UCSD-AML1 (cell line): ENCODE measurements at regions not wholly inside any gene's neighbourhood (a gene's known extent, or its start where the extent isn't known, plus 50 kb on each side); places are given as distances from the start of the nearest gene placed in this dataset.

Experiments
- DNase-seq: peaks from one replicate; lab custom pipeline; 2025; ENCODE audit not compliant: unreplicated experiment; lab: John Stamatoyannopoulos, UW

DNA sequence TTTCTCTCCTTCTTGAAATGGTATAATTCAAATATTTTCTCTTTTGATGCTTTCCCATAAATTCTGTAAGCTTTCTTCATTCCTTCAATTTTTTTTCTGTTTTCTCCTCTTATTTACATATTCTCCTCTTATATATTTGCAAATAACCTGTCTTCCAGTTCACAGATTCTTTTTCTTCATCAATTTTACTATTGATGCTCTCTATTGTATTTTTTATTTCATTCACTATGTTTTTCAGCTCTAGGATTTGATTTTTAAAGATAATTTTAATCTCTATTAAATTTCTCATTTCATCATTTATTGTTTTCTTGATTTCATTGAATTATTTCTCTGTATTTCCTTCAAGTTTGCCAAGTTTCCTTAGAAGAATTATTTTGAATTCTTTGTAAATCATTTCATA is 54.0 kb upstream of the PRPS1L1 start:
- no peak for DNase-seq

DNA sequence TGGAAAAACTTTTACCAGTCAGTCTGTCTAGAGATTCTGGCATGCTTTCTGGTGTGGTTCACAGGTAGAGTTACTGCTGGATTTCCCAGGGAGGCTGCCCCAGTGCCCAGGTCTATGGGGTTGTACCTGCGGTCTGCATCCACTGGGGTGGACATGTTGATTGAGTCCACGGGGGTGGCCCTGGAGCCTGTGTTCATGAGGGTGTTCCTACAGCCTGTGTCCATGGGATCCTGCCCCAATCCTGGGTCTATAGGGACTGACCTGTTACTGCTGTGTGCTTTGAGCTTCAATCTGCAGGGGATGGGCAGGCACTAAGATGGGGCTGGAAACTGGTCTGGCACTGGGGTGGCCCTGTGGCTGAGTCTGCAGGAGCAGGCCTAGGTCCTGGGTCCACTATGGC is 54.5 kb upstream of the PRPS1L1 start:
- no peak for DNase-seq

DNA sequence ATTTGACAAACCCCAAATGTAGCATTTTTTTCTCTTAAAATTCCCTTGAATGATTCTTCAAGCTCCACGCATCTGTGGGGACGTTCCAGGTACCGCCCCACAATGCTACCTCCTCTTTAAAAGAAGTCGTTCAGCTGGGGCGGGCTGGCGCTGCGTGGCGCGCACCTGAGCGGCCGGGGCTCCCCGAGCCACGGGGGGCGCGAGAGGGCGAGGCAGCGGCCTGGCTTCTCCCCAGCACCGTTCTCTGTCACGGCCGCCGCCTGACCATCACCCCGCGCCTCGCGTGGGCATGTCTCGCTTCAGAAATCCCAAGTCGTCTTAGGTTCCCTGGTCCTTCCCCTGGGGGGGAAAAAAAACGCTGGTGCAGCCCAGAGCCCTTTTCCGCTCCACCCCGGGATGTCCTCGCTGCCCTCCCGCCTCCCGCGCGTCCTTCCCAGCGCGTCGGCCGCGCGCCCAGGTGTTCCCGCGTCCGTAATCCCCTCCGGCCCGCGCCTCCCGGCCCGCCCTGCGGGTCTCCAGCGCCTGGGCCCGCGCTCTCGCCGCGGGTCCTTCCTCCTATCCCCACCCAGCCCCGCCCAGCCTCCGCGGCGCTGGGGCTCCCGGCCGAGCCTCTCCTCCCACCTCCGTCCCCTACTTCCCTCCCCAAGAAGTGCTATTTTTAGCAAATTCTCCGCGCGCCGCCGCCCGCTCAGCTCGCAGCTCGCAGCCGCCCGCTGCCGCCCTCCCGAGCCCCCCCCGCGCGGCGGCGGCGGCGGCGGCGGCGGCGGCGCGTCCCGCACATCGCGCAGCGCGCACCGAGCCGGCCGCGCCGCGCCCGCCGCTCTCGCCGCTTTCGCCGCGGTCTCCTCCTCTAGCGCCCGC is 58.7 kb upstream of the PRPS1L1 start:
- DNase-seq: no peak

DNA sequence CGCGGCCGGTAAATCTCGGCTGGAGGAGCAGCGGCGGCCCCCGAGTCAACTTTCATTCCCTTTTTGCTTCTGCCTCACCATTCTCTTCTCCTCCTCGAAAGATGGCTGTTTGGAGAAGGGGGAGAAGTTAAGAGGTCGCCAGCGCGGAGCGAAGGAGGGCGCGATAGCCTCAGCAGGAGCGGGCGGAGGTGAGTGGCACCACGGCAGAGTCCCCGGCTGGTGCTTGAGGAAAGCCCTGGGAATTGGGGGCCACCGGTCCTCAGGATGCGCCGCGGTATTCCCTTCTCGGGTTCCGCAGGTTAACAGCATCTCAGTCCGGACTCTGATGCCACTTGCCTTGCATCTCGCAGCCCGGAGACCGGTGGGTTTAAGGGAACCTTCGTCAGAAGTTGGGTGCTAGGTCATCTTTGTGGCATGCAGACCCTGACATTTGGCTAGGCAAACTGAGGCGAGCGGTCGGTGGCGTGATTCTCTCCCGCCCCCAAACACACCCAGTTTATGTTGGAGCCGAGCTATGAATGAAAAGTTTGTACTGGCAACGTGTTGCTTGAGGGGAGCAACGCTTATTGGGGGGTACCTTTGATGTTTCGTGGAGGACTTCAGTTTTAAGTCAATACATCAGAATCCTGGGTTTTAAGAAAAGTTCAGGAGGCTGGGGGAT is 59.5 kb upstream of the PRPS1L1 start:
- DNase-seq: no peak

DNA sequence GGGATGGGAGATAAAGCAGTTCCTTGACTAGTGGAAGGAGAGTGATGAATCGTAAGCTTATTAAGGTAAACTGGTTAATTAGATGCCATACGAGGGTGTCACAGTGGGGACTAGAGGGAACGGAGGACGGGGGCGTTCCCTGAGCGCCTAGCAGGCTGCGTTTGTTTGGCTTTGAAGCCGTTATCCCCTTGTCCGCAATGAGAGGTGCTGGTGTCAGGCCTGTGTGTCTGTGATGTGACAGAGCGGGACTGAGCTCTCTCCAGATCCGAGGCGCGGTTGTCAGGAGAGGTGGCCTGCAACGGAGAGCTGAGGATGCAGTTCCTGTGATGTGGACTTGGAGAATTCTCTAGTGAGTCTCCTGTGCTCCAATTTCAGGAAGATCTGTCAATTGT is 60.0 kb upstream of the PRPS1L1 start:
- DNase-seq: no peak

DNA sequence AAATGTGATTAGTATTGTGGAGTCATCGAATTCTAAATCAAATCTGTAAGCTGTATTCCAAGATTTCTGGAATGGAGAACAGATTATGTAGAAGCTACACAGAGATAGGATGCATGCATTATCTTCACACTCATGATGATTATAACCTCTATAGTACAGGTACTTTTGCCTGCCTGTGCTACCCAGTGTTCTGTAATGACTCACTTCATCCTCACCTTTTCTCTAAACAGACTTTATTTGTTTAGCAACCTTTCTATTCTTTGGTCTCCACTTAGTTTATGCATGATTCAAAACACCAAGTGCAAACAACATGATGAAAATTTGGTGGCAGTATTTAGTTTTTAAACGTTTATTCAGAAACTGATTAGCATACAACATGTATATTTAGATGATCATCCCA is 68.4 kb upstream of the PRPS1L1 start:
- no peak for DNase-seq

DNA sequence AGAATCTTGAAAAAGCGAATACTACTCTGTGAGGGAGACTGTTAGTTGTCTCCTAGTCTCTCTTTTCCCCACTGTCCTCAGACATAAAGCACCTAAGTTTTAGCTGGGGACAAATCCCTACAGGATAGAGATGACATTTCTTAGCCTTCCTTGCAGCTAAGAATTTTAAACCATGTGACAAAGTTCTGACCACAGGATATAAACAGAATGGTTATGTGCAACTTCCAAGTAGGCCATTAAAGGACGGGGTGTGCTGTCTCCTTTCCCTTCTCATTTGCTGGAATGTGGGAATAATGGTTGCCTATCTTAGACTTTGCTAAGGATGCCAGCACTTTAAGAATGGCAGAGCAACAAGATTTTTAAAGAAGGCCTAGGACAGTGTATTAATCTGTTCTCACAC is 74.9 kb upstream of the PRPS1L1 start:
- no peak for DNase-seq

DNA sequence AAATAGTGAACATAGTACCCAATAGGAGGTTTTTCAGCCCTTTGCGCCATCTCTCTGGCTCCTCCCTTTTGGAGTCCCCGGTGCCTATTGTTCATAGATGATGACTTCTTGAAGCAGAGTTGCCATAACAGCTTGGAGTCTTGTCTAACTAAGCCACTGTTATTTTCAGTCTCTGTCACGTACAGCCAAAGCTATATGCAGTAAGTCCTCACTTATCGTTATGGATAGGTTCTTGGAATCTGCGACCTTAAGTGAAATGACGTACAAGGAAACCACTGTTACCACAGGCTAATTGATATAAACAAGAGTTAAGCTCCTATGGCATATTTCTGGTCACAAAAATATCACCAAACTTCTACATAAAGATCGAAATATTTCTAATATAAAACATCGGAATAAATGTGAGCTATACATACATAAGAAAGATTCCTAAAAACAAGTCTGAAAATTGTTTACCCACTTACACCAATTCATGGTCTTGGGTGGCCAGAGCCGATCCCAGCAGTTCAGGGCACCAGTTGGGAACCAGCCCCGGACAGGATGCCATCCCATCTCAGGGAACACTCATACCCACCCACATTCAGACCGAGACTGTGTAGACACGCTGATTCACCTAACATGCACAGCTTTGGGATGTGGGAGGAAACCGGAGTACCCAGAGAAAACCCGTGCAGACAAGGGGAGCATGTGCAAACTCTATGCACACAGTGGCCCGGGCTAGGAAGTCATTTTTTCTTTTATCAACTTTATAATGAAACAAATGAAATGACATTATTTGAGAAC is 76.0 kb upstream of the PRPS1L1 start:
- no peak for DNase-seq

DNA sequence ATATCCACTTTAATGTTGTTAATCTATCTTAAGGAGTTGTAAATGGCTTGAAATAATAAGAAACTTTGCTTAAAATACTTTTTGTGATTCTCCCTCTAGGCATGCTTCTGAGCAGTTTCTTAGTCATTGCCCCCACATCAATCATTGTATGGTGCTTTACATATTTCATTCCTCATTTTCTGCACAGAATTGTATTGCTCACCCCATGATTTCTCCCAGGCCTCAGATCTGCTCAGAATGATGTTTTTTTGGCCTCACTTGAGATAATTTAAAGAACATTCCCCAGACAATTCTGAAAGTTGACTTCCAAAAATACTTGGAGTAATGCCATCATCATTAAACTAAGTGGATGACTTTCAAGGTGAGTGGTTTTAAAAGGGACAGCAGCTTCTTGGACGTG is 82.1 kb upstream of the PRPS1L1 start:
- DNase-seq: no peak

DNA sequence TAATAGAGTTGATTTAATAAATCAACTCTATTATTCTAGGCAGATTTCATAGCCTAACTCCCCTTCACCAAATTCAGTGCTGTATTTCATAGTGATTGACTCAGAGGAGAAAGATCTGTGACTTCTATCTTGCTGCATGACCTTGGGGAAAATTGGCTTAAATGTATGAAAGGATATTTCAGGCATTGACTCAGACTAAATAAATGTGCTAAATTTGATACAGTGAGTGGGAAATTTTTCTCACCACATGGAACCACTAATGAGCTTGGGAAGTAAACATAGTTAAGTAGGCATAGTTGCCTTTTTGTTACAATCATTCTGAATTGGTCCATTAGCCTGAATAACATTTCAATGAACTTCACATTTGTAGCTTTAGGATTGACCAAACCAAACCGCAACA is 89.0 kb upstream of the PRPS1L1 start:
- no peak for DNase-seq

DNA sequence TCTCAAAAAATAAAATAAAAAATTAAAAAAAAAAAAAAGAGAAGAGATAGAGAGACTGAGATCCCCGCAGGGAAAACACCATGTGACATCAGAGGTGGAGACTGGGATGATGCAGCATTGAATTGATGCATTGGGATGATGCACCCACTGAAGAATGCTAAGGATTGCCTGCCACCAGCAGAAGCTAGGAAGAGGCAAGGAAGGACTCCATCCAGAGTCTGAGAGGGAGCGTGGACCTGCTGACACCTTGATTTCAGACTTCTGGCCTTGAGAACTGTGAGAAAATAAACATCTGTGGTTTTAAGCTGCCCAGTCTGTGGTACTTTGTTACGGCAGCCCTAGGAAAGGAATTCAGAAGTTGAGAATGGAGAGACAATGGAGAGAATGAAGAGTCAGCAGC is 89.8 kb upstream of the PRPS1L1 start:
- DNase-seq: no peak

DNA sequence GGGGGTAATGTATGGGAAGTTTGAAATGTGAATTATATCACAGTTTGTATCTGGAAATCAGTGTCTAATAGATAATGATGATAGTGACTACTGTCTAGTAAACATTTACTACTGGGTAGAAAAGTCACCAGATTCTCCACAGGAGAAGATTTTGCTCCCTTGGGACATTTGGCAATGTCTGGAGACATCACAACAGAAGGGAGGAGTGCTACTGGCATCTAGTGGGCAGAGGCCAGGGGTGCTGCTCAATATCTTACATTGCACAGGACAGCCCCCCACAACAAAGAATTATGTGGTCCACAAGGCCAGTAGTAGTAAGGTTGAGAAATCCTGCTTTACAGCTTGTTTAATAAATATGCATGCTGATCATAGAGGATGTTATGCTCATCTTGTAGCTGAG is 92.3 kb upstream of the PRPS1L1 start:
- DNase-seq: no peak

DNA sequence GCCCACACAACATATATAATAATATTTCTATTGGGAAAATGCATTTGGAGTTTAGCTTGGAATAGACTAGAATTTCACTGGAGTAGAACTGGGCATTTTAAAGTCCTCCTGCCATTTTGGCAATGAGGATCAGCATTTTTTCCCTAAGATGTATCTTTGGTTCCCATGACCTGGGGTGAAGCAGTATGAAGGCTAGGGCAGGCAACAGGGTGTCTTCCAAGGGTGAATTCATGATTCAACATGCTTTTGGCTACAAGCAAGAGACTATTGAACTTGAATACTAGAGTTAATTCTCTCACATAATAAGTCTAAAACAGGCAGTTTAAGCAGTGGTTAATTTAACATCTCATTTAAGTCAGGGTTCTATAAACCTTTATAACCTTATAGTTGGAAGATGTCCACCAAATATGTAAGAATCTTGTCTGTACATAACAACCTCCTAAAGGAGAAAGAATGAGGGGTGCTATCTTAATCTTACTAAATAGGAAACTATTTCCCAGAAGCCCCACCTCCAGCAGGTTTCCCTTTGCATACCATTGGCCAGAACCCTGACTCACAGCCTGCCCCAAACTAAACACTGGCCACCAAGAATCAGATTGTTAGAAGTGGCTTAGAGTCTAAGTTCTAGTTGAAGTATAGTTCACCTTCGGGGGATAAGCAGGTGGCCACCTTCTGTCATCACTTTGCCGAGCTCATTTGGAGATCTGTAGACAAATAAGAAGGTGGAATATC is 96.0 kb upstream of the PRPS1L1 start:
- DNase-seq: no peak

DNA sequence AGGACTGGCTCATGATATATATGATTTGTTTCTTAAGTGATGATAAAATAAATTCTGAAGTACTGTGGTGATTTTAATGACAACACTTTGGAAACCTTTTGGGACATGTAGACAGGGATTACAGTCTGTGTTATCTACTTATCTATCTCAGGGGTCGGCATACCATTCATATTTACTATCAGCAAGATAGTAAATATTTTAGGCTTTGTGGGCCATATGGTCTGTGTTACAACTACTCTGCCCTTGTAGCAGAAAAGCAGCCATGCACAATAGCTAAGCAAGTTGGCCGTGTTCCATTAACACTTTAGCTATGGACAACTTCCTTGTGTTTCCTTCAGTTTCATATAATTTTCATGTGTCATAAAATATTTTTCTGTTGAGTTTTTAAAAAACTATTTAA is 97.8 kb upstream of the PRPS1L1 start:
- no peak for DNase-seq

DNA sequence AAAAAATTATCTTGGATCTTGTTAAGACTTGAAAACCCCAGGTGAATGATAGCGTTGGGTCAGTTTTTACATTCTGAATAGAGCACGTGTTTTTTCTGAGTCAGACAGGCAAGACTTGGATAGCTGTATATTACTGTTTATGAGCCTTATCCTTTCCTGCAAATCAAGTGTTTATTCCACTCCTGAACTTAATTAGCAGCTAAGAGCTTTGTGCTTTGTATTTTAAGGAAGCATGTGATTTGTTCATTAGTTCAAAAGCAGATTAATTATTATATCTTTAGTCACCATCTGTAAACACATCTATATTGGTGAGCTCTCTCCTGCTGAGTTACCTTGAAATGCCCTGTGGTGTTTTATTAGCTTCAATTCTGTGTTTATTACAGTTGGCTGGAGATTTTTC is 98.6 kb upstream of the PRPS1L1 start:
- no peak for DNase-seq

DNA sequence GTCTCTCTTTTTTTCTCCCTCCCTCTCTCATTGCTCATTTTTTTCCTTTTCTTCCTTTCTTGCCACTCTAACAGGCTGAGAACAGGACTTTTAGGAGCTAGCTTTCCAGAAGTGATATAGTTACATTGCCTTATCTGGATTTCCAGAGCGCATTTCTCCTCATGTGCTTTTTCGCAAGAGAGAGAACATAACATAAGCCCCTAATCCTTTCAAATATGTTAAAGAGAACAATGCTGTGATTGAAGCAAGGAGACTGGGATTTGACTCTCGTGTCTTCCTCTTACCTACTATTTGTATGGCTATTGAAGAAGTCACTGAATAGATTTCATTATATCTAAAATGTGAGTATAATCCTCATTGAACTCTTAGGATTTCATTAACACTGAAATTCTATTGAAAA is 101.2 kb upstream of the PRPS1L1 start:
- DNase-seq: no peak

DNA sequence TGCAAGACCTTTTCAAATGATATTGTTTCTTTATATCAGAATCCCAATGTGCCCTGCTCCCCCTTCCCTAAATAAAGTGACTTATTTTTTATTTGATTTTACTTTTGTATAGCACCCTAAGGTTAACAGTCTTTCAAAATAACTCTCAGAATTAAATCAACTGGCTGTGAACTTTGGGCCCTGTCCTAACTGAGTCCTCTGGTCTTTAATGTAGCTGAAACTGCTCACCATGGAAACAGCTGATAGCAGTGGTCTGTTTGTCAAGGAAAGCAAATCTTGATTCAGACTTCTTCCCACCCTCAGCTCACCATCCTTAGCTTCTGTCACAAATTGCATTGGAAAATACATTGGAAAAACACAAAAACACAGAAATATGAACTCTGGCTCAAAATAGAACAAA is 105.2 kb upstream of the PRPS1L1 start:
- DNase-seq: no peak

DNA sequence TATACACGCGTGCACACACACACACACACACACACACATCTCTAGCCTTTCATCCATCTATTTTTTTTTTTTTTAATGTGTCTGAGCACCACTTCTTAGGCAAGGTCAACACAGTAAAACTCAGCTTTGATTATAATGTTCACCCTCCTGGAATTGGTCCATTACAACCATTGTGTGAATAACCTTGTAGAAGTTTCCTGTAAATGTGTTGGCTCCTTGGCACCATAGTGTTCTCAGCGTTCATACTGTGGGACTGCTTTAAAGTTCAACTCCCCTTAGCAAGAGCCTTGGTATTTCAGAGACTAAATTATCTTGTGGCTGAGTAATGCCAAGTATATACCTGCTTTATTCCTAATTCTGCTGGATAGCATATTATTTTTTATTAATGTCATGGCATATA is 106.3 kb upstream of the PRPS1L1 start:
- DNase-seq: no peak

DNA sequence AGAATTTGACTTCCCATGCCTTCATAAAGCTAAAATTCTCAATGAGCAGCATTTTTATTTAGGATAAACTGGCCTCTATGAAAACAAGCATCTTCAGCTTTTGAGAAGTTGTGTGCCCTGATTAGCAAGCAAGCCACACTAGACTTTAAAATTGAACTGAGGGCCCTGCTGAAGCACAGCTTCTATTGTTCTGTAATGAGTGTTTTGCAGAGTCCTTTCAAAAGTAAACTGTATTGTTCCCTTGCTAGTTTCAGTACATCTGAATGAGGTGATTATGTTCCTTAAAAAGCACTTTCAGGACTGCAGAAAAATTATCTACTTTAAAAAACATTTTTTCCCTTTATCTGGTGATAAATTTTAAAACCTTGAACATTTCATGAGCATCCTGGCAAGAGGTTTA is 113.3 kb upstream of the PRPS1L1 start:
- no peak for DNase-seq

DNA sequence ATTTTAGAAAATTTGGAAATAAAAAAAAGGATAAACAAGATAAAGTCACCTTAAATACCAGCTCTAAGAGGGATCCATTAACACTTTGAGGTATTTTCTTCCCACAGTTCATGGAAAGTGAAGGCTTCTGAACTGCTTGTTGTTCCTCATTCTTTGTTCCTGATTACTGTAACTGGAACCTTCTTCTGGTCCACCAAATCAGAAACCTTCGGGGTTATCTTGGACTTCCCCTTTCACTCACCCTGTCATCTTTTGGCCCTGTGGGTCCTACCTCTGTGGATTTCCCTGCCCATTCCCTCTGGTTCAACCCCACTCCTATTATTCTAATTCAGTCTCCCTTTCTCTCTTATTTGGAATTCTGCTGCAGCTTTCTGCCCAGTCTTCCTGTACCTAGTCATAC is 116.5 kb upstream of the PRPS1L1 start:
- no peak for DNase-seq

DNA sequence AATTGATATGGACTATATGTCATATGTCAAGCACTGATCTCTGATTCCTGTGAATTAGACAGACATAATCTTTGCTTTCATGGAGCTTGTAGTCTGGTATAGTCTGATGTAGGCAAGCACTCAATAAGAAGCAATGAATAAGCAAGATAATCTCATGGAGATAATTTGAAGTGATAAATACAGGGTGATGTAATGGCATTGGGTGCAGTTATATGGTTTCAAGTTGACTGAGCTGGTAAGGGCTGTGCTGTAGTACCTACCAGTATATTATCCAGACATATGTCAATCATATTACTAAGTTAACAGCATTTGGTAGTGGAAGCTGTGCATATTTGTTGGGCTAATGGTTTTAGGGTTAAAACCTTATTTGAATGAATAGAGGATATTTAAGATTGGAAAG is 117.5 kb upstream of the PRPS1L1 start:
- no peak for DNase-seq
